GM12891 (cell line): ENCODE measurements at regions not wholly inside any gene's neighbourhood (a gene's known extent, or its start where the extent isn't known, plus 50 kb on each side); places are given as distances from the start of the nearest gene placed in this dataset.

Source experiments
- POLR2A ChIP-seq: IDR thresholded peaks from 2 replicates; pipeline ENCODE4 v1.6.1; 2011; ENCODE audit warnings: low read depth, low read length, control low read depth
- POLR2AphosphoS5 ChIP-seq: IDR thresholded peaks from 2 replicates; pipeline ENCODE4 v1.6.1; 2011; ENCODE audit warnings: low read depth, low read length, control low read depth
- SPI1 ChIP-seq: IDR thresholded peaks from 2 replicates; pipeline ENCODE4 v1.6.1; 2011; ENCODE audit warnings: low read depth, low read length, control low read depth

DNA sequence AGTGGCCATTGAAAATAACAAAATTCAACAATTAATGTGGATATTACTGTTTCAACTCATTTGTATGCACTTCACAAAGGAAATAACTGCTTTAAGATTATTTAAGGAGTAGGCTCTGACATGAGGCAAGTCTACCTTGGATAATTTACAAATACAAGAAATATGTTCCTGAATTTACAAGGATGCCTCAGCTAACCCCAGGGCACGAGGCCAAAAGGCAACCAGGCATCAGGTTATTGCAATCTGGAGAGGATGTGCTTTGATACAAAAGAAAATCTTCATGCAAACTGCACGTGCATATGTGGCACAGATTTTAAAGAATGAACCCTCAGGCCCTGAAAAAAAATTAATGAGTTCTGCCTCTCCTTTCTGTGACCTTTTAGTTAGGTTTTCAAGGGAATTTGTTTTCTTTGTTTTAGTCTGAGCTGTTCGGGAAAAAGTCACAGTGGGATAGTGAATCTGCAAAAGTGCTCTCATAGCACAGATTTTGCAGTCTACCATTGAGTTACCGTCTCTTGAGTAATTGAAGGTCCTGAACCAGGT, 1304.2 kb upstream of the ADGRL4 start:
- TF ChIP-seq POLR2AphosphoS5 (no peak), POLR2A (no peak), SPI1 (no peak)
